Hepatocyte (in vitro differentiated cells): ENCODE measurements at regions not wholly inside any gene's neighbourhood (a gene's known extent, or its start where the extent isn't known, plus 50 kb on each side); places are given as distances from the start of the nearest gene placed in this dataset.

ENCODE experiments used
- DNase-seq: peaks from one replicate; pipeline ENCODE4 v3.0.0-alpha.2; 2016; ENCODE audit warnings: low spot score
- H2AFZ ChIP-seq: fragments of 200-600 bp; sonication (generic); 2 replicates; pipeline ENCODE4 v1.6.0; 2016; ENCODE audit warnings: antibody characterized with exemption, mild to moderate bottlenecking
- H3K27ac ChIP-seq: fragments of 200-600 bp; sonication (generic); 2 replicates; pipeline ENCODE4 v1.5.1; 2016; ENCODE audit warnings: mild to moderate bottlenecking
- H3K27me3 ChIP-seq: fragments of 200-600 bp; sonication (generic); 2 replicates; pipeline ENCODE4 v1.6.1; 2016
- H3K36me3 ChIP-seq: fragments of 200-600 bp; sonication (generic); replicated peaks from 2 replicates; pipeline ENCODE4 v1.5.1; 2016; ENCODE audit warnings: low read depth; ENCODE audit not compliant: insufficient read depth
- H3K4me1 ChIP-seq: fragments of 200-600 bp; sonication (generic); 2 replicates; pipeline ENCODE4 v1.5.1; 2016; ENCODE audit warnings: mild to moderate bottlenecking, moderate library complexity; ENCODE audit not compliant: insufficient read depth
- H3K4me2 ChIP-seq: fragments of 200-600 bp; sonication (generic); 2 replicates; pipeline ENCODE4 v1.6.0; 2016
- H3K4me3 ChIP-seq: fragments of 200-600 bp; sonication (generic); 2 replicates; pipeline ENCODE4 v1.5.1; 2016; ENCODE audit warnings: mild to moderate bottlenecking
- H3K79me2 ChIP-seq: fragments of 200-600 bp; sonication (generic); 2 replicates; pipeline ENCODE4 v1.6.0; 2017; ENCODE audit warnings: mild to moderate bottlenecking
- H3K9me2 ChIP-seq: fragments of 200-600 bp; sonication (generic); replicated peaks from 2 replicates; pipeline ENCODE4 v1.6.0; 2017; ENCODE audit warnings: mild to moderate bottlenecking; ENCODE audit not compliant: insufficient read depth
- H3K9me3 ChIP-seq: fragments of 200-600 bp; sonication (generic); 2 replicates; pipeline ENCODE4 v1.5.1; 2016; ENCODE audit warnings: low read depth, mild to moderate bottlenecking
- H4K20me1 ChIP-seq: fragments of 200-600 bp; sonication (generic); 2 replicates; pipeline ENCODE4 v1.6.0; 2016; ENCODE audit warnings: mild to moderate bottlenecking; ENCODE audit not compliant: insufficient read depth, poor library complexity, severe bottlenecking
- CTCF ChIP-seq: fragments of 200-600 bp; sonication (generic); IDR thresholded peaks from 2 replicates; pipeline ENCODE4 v1.5.1; 2016; ENCODE audit warnings: antibody characterized with exemption, mild to moderate bottlenecking; ENCODE audit not compliant: poor library complexity
- EZH2 ChIP-seq: fragments of 200-600 bp; sonication (generic); IDR thresholded peaks from 2 replicates; pipeline ENCODE4 v1.6.1; 2016; ENCODE audit warnings: antibody characterized with exemption, mild to moderate bottlenecking, borderline replicate concordance
- EZH2phosphoT487 ChIP-seq: fragments of 200-600 bp; sonication (generic); IDR thresholded peaks from one replicate; pipeline ENCODE4 v1.6.1; 2018; ENCODE audit warnings: antibody characterized with exemption, mild to moderate bottlenecking, low read depth, moderate library complexity; ENCODE audit not compliant: unreplicated experiment, severe bottlenecking
- WGBS: methylation state at CpG from one replicate; pipeline ENCODE4 v1.1.6; 2016; ENCODE audit warnings: low lambda C conversion rate; ENCODE audit errors: missing lambda C conversion rate; 5-methylcytosine and 5-hydroxymethylcytosine counted together

GRCh38 chr18:78579854-78580577, 399.6 kb upstream of the SALL3 start:
- Histone ChIP-seq H3K79me2 (no peaks in the 10 kb centered on the region), H3K27me3 (no peaks in the 10 kb centered on the region), H3K36me3 (no peaks in the 10 kb centered on the region), H3K4me1 (no peaks in the 10 kb centered on the region), H3K9me2 (no peaks in the 10 kb centered on the region), H3K4me3 (no peak overlapping the region), H3K9me3 (no peaks in the 10 kb centered on the region), H4K20me1 (no peaks in the 10 kb centered on the region), H3K27ac (no peak overlapping the region), H2AFZ (no peak overlapping the region), H3K4me2 (no peak overlapping the region)
- TF ChIP-seq EZH2phosphoT487 (no peak), EZH2 (no peak), CTCF (no peak)
- WGBS = 84% methylated on average over 16 of the region's 16 CpGs
- no peak for DNase-seq

- no peak overlapping the region for H2AFZ ChIP-seq
- WGBS = 90% methylated on average over 7 of the region's 7 CpGs
- no peaks in the 10 kb centered on the region for H3K9me3 ChIP-seq
- no peaks in the 10 kb centered on the region for H4K20me1 ChIP-seq
- no peak overlapping the region for H3K4me3 ChIP-seq
- H3K36me3 ChIP-seq = no peaks in the 10 kb centered on the region
- no peak for DNase-seq
- no peaks in the 10 kb centered on the region for H3K4me1 ChIP-seq
- no peaks in the 10 kb centered on the region for H3K9me2 ChIP-seq
- no peak overlapping the region for H3K4me2 ChIP-seq
- H3K27me3 ChIP-seq = no peaks in the 10 kb centered on the region
- no peaks in the 10 kb centered on the region for H3K79me2 ChIP-seq
- no peak overlapping the region for H3K27ac ChIP-seq
- TF ChIP-seq CTCF (no peak), EZH2 (no peak), EZH2phosphoT487 (no peak)
These were observed 398.7 kb upstream of the SALL3 start for GRCh38 chr18:78580835-78581339.

GRCh38 chr18:78582181-78582709, 397.4 kb upstream of the SALL3 start:
- no peaks in the 10 kb centered on the region for H3K27me3 ChIP-seq
- H3K79me2 ChIP-seq = no peaks in the 10 kb centered on the region
- no peaks in the 10 kb centered on the region for H3K4me1 ChIP-seq
- H3K9me3 ChIP-seq = no peaks in the 10 kb centered on the region
- DNase-seq = no peak
- H3K36me3 ChIP-seq = no peaks in the 10 kb centered on the region
- H2AFZ ChIP-seq = no peak overlapping the region
- no peaks in the 10 kb centered on the region for H3K9me2 ChIP-seq
- no peaks in the 10 kb centered on the region for H4K20me1 ChIP-seq
- WGBS = 90% methylated on average over 22 of the region's 23 CpGs
- no peak overlapping the region for H3K4me3 ChIP-seq
- TF ChIP-seq EZH2 (no peak), CTCF (no peak), EZH2phosphoT487 (no peak)
- H3K4me2 ChIP-seq = no peak overlapping the region
- no peak overlapping the region for H3K27ac ChIP-seq
